ENCODE measurements at regions not wholly inside any gene's neighbourhood (a gene's known extent, or its start where the extent isn't known, plus 50 kb on each side); places are given as distances from the start of the nearest gene placed in this dataset.

DNA sequence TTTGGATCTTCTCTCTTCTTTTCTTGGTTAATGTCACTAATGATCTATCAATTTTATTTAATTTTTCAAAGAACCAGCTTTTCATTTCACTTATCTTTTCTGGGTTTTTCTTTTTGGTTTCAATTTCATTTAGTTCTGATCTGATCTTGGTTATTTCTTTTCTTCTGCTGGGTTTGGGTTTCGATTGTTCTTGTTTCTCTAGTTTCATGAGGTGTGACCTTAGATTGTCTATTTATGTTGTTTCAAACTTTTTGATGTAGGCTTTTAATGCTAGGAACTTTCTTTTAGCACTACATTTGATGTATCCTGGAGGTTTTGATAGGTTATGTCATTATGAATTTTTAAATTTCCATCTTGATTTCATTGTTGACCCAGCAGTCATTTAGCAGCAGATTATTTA, 142.3 kb downstream of the C11orf87 start:
- no peak for DNase-seq

DNA sequence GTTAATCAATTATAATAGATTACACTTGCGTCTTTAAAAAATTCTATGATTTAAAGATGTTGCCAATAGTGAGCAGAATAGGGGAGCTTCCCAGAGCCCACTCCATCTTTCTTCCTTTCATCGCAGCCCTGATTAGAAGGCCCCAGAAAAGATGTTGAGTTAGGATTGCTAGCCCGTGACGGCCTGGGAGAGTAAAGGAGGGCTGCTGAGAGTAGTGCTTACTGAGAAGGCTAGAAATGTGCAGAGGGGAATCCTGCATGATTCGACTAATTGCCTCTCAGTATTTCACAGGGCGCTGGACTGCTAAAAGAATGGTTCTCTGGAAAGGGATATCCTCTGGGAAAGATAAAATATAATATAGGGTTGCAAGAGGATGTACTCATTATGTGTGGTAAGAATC, 160.5 kb downstream of the C11orf87 start:
- DNase-seq = no peak

DNA sequence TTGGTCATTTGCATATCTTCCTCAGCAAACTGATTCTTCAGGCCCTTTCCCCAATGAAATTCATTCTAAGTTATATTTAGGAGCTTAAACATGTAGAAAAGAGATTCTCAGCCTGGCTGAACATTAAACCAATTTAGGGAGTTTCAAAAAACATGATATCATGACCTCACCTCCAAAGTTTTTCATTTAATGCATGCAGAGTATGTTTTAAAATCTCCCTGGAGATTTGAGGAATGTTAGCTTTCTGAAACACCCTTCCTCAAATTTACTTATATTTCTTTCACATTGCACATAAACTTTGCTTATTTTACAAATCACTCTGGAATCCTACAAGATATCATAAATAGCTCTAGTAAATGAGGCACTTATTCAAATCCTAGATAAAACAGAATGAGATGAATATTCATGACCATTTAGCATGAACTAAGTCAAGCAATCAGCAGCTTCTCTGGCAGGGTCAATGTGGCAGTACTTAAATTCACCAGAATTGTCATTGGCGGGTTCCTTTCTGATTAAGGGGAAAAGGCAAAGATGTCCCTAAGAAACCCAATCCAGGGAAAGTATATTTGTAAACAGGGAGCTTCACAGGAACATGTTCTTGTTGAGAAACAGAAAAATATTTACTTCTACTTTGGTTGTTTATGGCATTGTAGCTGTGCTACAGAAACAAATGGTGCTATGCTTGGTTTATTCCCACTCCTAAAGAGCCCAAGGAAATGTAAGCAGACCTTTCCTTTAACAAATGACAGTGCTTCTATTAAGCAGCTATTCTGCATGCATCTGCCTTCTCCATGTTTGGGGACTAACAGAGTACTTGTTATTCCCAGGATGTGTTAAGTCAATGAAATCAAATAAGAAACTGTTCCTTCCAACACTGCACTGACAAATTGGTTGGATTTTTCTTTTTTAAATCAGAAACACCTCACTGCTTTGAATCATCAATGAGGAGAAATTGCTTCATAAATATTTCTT, 162.3 kb downstream of the C11orf87 start:
- no peak for DNase-seq

GRCh38 chr11:109586789-109587188, 164.8 kb downstream of the C11orf87 start:
- no peak for DNase-seq

- no peak for DNase-seq
Observed at GRCh38 chr11:109590782-109591181, 168.8 kb downstream of the C11orf87 start.

DNA sequence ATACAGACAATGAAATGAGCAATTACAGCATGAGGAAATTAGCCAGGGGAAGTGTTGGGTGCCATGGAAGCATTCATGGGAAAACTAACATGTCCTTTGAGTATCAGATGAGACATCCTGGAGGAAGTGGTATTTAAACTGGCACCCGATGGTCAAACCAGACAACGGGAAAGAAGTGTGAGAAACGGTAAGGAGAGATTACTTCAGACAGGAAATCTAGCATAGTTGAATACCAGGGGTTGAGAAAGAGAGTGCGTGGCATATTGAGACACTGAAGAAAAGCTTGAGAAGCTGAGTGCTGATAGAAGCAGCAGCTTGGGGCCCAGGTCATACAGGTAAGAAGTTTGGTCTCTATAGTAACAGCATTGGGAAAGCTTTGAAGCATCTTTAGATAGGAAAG, 175.3 kb downstream of the C11orf87 start:
- no peak for DNase-seq

GRCh38 chr11:109604481-109605400, 182.8 kb downstream of the C11orf87 start:
- peak; percentile 75 for DNase-seq

- no peak for DNase-seq
Observed at GRCh38 chr11:109606256-109606655, 184.3 kb downstream of the C11orf87 start.

DNA sequence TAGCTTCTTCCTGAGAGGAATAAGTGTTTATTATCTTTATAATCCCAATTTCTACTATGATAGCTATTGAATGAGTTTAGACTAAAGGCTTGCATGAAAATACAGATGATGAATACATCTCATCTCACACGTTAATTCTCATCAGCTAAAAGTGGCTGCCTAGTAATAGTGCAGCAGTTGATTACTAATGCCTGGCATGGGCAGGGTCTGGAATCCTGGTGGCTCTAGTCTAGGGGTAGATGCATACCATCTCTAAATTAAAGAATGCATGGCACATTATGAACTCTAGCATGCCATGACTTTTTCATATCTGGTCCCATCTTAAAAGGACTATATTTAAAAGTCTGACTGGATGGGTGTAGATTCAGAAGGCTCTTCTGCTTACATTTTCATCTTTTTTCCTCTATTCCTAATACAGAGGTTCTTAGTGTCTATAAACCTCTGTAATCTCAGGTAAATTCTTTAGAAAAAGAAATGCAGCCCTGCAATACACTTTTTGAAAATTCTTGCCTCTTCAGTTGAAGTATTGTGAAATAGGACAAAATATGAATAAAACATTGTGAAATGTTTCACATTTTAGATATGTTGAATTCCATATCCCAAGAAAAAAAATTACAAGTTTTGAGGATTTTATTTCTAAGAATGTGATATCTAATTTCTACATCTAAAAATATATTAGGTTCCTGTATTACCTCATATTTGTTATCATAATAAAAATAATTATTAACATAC, 187.6 kb downstream of the C11orf87 start:
- no peak for DNase-seq

DNA sequence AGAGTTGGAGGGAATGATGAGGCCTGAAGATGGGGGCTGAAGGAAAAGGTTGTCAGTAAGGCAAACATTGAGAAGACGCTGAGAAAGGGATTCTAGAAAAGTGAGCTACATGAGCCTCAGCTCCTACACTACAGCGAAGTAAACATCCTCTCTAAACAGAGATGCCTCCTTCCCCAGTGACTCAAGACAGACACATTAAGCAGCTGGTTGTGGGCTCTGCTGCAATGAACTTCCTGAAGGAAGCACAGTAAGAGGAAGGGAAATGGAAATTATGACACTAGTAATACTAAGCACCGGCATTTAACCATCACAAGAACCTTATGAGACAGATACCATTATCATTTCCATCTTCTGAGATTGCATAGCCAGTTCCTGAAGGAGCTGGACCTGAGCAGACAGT, 190.5 kb downstream of the C11orf87 start:
- DNase-seq = no peak

DNA sequence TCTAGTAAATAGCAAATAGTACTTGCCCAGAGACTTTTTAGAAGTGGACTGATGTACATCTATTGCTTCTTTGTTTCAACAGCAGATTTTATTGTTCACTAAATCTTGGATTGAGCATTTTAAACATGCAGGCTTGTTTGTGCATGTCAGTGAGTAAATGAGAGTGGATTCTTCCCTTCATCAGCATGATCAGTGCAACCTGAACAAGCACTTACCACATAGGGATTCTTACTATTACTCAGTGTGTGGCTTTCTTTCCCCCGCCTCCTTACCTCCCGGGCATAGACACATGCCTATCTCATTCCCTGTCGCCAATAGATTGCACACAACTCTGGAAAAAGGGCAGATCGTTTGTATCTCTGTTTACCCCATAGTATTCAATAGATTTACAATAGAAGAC, 197.5 kb downstream of the C11orf87 start:
- no peak for DNase-seq

- no peak for DNase-seq
Observed at GRCh38 chr11:109629734-109630133, 207.7 kb downstream of the C11orf87 start.

GRCh38 chr11:109641549-109641948, 219.6 kb downstream of the C11orf87 start:
- DNase-seq = no peak

GRCh38 chr11:109644152-109644551, 222.2 kb downstream of the C11orf87 start:
- DNase-seq = peak; percentile 89

DNA sequence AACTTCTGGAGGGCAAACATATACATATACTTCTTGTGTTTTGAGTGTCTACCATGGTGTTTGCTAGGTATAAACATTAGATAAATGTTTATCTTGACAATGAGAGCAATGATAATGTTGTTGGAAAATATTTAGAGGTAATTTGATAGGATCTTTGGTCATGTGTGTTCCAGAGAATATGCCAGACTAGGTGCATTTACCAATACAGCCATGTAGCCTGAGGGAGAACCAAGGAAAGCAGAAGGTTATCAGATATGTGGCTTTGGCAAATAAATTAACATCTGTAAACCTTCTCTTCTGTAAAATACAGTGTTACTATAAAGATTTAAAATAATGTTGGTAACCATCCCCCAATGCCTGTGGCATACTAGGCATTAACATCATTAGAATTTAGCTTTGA, 226.8 kb downstream of the C11orf87 start:
- no peak for DNase-seq

DNA sequence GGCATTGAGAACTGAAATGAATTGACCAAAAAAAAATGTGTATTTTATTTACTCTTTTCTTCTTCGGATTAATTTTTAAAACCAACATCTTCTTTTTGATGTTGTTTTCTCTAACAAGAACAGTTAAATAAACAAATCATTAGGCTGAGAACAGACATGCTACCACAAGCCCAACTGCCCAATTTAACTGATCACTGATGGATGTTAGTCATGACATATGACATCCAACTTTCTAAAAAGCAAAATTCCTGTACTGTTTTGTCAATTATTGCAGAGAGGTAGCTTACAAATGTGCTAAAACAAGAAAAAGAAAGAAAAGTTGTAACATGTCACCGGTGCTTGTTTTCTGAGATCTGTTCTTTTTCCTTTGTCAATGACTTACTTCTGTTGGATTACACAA, 232.1 kb downstream of the C11orf87 start:
- no peak for DNase-seq

DNA sequence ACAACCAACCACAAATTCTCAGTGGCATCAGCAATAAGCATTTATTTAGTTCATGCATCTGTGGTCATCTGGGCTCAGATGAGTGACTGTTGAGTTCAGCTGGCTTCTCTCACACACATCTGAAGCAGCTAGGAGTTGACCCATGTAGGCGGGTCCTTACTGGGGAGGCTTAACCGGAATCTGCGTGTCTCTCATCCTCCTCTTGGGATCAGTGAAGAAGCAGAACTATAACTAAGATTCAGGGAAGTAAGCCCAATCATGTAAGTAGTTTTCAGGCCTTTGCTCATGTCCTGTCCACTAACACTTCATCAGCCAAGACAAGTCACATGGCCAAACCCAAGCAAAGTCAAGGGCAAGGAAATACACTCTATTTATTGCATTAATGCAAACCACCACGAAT, 236.2 kb downstream of the C11orf87 start:
- DNase-seq = no peak

- no peak for DNase-seq
Observed at GRCh38 chr11:109667719-109668118, 245.7 kb downstream of the C11orf87 start.

- DNase-seq = no peak
Observed at GRCh38 chr11:109668973-109669634, 247.1 kb downstream of the C11orf87 start.

GRCh38 chr11:109677231-109677630, 255.2 kb downstream of the C11orf87 start:
- DNase-seq = no peak

DNA sequence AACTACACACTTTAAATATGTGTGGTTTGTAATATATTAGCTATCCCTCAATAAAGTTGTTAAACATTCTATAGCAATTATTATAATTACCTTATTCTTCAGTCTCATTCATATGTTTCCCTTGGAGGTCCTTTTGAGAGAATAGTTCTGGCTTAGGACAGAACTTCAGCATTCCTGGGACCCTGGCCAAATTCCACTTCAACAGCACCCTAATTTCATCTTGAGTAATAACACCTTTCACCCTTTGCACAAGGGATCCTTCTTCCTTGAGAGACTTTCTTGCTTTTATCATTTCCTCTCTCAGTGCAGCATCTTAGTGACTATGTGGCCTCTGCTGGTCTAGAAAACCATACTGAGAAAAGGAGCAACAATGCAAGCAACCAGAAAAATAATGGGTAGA, 255.9 kb downstream of the C11orf87 start:
- no peak for DNase-seq

DNA sequence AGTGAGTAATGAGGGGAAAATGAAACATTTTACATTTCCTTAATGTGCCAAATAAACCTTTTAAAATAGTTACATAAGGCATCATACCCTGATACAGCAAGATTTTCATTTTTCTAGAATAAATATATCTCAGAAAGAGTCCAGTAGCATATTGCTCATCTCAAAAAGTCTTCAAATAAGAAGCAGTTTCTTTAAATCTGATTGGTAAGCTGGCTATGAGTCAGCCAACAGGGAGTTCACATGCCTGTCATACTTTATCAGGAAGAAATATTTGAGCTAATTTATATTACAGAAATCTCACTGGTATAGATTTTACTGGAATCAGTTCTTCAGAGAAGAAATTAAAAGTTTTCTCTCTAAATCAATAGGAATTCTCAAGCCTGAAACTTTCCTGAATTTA, 258.1 kb downstream of the C11orf87 start:
- DNase-seq = no peak
